ENCODE measurements at regions not wholly inside any gene's neighbourhood (a gene's known extent, or its start where the extent isn't known, plus 50 kb on each side); places are given as distances from the start of the nearest gene placed in this dataset.

- no peak for DNase-seq
These were observed 351.9 kb downstream of the C16orf95 start for GRCh38 chr16:86965331-86965730.

- no peak for DNase-seq
These were observed 351.2 kb downstream of the C16orf95 start for GRCh38 chr16:86965840-86966550.

GRCh38 chr16:86966777-86967176 lies 350.4 kb downstream of the C16orf95 start:
- DNase-seq, result no peak

- no peak for DNase-seq
These were observed 348.3 kb downstream of the C16orf95 start for GRCh38 chr16:86968866-86969265.

- DNase-seq, result no peak
These were observed 347.5 kb downstream of the C16orf95 start for GRCh38 chr16:86969716-86970115.

GRCh38 chr16:86970279-86970678 lies 346.9 kb downstream of the C16orf95 start:
- no peak for DNase-seq

- no peak for DNase-seq
These were observed 346.5 kb downstream of the C16orf95 start for GRCh38 chr16:86970726-86971125.

GRCh38 chr16:86971251-86971650 lies 345.9 kb downstream of the C16orf95 start:
- no peak for DNase-seq

- DNase-seq, result no peak
These were observed 343.1 kb downstream of the C16orf95 start for GRCh38 chr16:86974120-86974519.

GRCh38 chr16:86975445-86975844 lies 341.7 kb downstream of the C16orf95 start:
- DNase-seq, result peak; percentile 24

GRCh38 chr16:86977076-86977676 lies 340.0 kb downstream of the C16orf95 start:
- DNase-seq, result no peak

GRCh38 chr16:86978445-86979030 lies 338.7 kb downstream of the C16orf95 start:
- DNase-seq, result no peak

- DNase-seq, result no peak
These were observed 338.1 kb downstream of the C16orf95 start for GRCh38 chr16:86979061-86979460.

- no peak for DNase-seq
These were observed 337.1 kb downstream of the C16orf95 start for GRCh38 chr16:86979984-86980553.

GRCh38 chr16:86980644-86981043 lies 336.5 kb downstream of the C16orf95 start:
- no peak for DNase-seq

- no peak for DNase-seq
These were observed 334.9 kb downstream of the C16orf95 start for GRCh38 chr16:86982347-86982596.

- no peak for DNase-seq
These were observed 334.3 kb downstream of the C16orf95 start for GRCh38 chr16:86982912-86983311.

GRCh38 chr16:86983621-86984020 lies 333.6 kb downstream of the C16orf95 start:
- DNase-seq, result no peak

GRCh38 chr16:86984343-86984742 lies 332.8 kb downstream of the C16orf95 start:
- DNase-seq, result no peak

GRCh38 chr16:86984991-86985647 lies 332.1 kb downstream of the C16orf95 start:
- no peak for DNase-seq

- DNase-seq, result no peak
These were observed 331.6 kb downstream of the C16orf95 start for GRCh38 chr16:86985648-86986015.

GRCh38 chr16:86986136-86986535 lies 331.1 kb downstream of the C16orf95 start:
- no peak for DNase-seq

- DNase-seq, result no peak
These were observed 330.2 kb downstream of the C16orf95 start for GRCh38 chr16:86986809-86987487.

Measured in suppressor macrophage treated with lipopolysaccharide for 4 hours (primary cell).